ENCODE measurements at regions not wholly inside any gene's neighbourhood (a gene's known extent, or its start where the extent isn't known, plus 50 kb on each side); places are given as distances from the start of the nearest gene placed in this dataset.
A peak's percentile ranks its signal among the peaks of the same experiment; 100 is the strongest.
"Not testable (repeated sequence)": the region's sequence is repeated elsewhere in the genome, so short reads cannot be mapped to it uniquely, and the experiment has no call there.

- TF ChIP-seq CTCF (IDR thresholded peaks at IDR 0.05; ENCODE audit: low read depth, low read length), result no peak
- no peak for DNase-seq (ENCODE audit: low read depth in 2 of 2)
- no peak overlapping the region for H3K4me3 ChIP-seq (replicated peaks in 1 of 2; ENCODE audit: low read depth in 2 of 2, low read length in 2 of 2)
These were observed 462.8 kb upstream of the LRRC7 start for GRCh38 chr1:69104894-69105293.

- TF ChIP-seq CTCF (IDR thresholded peaks at IDR 0.05; ENCODE audit: low read depth, low read length), result no peak
- H3K4me3 ChIP-seq (replicated peaks in 1 of 2; ENCODE audit: low read depth in 2 of 2, low read length in 2 of 2), result no peak overlapping the region
- no peak for DNase-seq (ENCODE audit: low read depth in 2 of 2)
These were observed 458.4 kb upstream of the LRRC7 start for GRCh38 chr1:69109277-69109676.

GRCh38 chr1:69110851-69111250 is 456.9 kb upstream of the LRRC7 start:
- H3K4me3 ChIP-seq (replicated peaks in 1 of 2; ENCODE audit: low read depth in 2 of 2, low read length in 2 of 2), result no peak overlapping the region
- no peak for TF ChIP-seq CTCF (IDR thresholded peaks at IDR 0.05; ENCODE audit: low read depth, low read length)
- DNase-seq (ENCODE audit: low read depth in 2 of 2), result no peak

- H3K4me3 ChIP-seq (replicated peaks in 1 of 2; ENCODE audit: low read depth in 2 of 2, low read length in 2 of 2); DNase-seq (ENCODE audit: low read depth in 2 of 2): not testable (repeated sequence)
These were observed 447.5 kb upstream of the LRRC7 start for GRCh38 chr1:69120126-69120741.

- no peak for DNase-seq (ENCODE audit: low read depth in 2 of 2)
- no peak for TF ChIP-seq CTCF (IDR thresholded peaks at IDR 0.05; ENCODE audit: low read depth, low read length)
These were observed 446.9 kb upstream of the LRRC7 start for GRCh38 chr1:69120817-69121216.

GRCh38 chr1:69121723-69122122 is 446.0 kb upstream of the LRRC7 start:
- no peak overlapping the region for H3K4me3 ChIP-seq (replicated peaks in 1 of 2; ENCODE audit: low read depth in 2 of 2, low read length in 2 of 2)
- DNase-seq (ENCODE audit: low read depth in 2 of 2), result peak; percentile 63 to 86
- no peak for TF ChIP-seq CTCF (IDR thresholded peaks at IDR 0.05; ENCODE audit: low read depth, low read length)

More at GRCh38 chr1:69120817-69121216, 446.9 kb upstream of the LRRC7 start:
- H3K4me3 ChIP-seq (replicated peaks in 1 of 2; ENCODE audit: low read depth in 2 of 2, low read length in 2 of 2), result no peak overlapping the region

GRCh38 chr1:69122373-69122772 is 445.3 kb upstream of the LRRC7 start:
- DNase-seq (ENCODE audit: low read depth in 2 of 2), result peak in 1 of 2 donors; percentile 2
- no peak overlapping the region for H3K4me3 ChIP-seq (replicated peaks in 1 of 2; ENCODE audit: low read depth in 2 of 2, low read length in 2 of 2)

More at GRCh38 chr1:69122373-69122772, 445.3 kb upstream of the LRRC7 start:
- TF ChIP-seq CTCF (IDR thresholded peaks at IDR 0.05; ENCODE audit: low read depth, low read length), result no peak

Measured in cardiac fibroblast (primary cell).